ENCODE measurements at regions not wholly inside any gene's neighbourhood (a gene's known extent, or its start where the extent isn't known, plus 50 kb on each side); places are given as distances from the start of the nearest gene placed in this dataset.

DNA sequence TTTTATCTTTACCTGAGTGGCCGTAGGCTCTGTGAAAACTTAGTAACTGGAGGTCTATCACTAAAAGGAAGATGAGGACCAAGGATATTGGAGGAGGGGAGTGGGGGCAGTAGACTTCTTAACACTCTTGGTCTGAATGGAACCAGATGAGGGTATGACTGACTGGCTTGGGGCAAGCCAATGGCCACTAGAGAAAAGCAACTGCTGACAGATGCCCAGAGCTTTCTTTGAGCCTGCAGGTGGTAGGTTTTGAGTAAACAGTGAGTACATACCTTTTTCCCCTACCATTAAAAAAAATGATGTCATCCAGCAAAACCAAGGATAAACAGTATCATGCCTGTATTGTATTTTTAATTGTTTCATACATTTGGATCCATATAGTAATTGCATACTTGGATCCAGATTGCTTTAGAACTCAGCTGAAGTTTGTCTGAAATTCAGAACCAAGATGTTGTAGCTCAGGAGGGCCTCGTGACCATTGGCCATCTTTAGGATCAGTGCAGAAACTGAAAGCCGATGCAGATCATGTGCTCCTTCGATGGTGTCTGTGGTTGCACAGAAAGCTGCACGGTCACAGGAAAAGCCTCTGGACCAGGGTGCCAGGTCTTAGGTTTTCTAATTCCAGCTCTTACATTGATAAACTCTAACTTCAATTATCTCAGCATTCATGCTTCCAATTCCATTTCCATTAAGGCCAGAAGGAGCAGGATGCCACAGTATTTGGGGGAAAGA is 131.0 kb downstream of the PDGFRA start:
- DNase-seq = no peak

- no peak for DNase-seq
Observed at GRCh38 chr4:54363037-54363436, 133.9 kb downstream of the PDGFRA start.

- no peak for DNase-seq
Observed at GRCh38 chr4:54365691-54366090, 136.6 kb downstream of the PDGFRA start.

- no peak for DNase-seq
Observed at GRCh38 chr4:54367059-54367458, 138.0 kb downstream of the PDGFRA start.

GRCh38 chr4:54368281-54369265 is 139.5 kb downstream of the PDGFRA start:
- DNase-seq = no peak

DNA sequence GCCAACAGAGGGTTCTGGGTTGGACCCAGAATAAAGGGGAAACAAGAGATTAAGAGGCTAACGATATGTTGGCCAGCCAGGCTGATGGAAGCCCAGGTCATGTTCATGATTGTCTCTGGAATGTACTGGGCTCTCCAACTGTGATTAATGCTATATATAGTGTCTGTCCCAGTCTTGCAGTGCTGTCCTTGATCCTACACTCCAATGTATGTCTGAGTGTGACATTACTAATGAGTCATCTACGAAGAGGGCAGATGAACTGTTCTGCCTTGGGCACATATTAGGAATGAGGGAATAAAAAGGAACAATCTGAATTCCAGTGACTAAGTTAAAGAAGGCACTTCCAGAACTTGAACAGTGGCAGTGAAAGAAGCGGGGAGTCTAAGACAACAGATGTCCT is 142.1 kb downstream of the PDGFRA start:
- no peak for DNase-seq

DNA sequence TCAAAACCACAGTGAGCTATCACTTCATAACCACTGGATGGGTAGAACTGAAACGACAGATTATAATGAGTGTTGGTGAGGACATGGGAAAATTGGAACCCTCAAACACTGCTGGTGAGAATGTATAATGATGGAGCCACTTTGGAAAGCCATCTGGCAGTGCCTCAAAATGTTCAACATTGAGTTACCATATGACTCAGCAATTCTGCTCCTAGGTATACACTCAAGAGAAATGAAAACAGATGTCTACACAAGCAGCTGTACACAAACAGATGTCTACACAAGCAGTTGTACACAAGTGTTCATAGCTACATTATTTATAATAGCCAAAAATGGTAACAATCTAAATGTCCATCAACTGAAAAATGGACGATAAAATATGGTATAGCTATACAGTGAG is 143.9 kb downstream of the PDGFRA start:
- no peak for DNase-seq

GRCh38 chr4:54373718-54374210 is 144.7 kb downstream of the PDGFRA start:
- no peak for DNase-seq

DNA sequence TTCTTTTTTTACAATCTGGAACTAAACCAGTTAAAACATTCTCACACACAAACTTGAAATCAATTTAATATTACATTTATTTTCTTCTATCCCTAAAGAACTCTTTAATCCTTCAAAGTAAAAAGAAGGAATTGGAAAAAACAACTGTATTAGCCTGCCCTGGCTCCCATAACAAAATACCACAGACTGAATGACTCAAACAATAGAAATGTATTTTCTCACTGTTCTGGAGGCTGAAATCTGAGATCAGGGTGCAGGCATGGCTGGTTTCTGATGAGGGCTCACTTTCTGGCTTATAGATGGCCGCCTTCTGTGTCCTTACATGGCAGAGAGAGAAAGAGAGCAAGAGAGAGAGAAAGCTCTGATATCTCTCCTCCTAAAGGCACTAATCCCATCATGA is 149.4 kb downstream of the PDGFRA start:
- no peak for DNase-seq

- DNase-seq = no peak
Observed at GRCh38 chr4:54384152-54384551, 155.1 kb downstream of the PDGFRA start.

DNA sequence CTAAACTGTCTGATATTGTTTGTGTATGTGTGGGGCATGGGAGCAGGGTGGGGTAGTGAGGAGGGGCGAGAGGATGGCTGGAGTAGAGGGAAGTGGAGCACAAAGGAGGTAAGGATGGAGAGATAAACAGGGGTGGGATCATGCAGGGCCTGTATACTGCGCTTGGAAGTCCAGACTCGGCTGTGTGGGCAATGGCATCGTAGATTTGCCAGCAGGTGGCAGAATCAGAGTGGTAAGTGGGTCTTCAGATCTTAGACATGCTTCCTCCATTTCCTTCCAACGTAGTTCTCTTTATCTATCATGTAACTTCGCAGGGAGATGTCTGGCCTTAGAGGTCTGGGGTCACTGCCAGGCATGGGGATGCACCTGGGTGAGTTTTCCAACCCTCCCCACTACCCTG is 155.5 kb downstream of the PDGFRA start:
- no peak for DNase-seq

- no peak for DNase-seq
Observed at GRCh38 chr4:54386042-54386669, 157.1 kb downstream of the PDGFRA start.

DNA sequence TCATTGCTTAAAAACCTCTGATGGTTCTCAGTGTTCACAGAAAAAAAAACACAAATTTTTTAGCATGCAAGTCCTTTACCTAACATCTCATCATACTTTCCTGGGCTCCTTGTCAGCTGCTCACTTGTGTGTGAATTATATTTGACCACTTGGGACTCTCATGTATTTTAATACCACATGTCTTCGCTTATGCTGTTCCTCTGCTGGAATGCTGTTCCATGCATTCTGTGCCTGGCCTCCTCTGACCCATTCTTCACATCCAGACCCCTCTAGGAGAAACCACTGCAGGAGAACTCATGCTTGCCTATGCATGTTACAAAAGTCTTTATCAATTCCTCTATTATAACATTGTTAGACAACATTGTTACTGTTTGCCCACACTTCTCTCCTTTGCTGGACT is 157.6 kb downstream of the PDGFRA start:
- no peak for DNase-seq

DNA sequence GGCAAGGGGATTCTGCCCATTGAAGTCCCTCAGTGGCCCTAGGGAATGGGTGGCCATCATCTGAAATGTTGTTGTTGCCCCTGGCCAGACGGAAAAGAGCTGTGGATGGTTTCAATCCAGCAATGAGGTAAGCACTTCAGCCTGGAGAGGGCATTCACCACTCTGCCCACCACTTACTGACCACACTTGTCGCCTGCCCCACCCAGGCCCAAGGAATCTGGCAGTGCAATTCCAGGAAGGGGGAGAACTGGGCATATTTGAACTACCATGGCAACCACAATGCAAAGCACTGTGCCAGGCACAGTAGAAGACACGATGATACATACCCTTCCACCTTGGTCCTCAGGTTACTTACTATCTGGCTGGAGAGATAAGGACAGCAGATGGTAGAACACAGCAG is 161.6 kb downstream of the PDGFRA start:
- peak; percentile 29 for DNase-seq

DNA sequence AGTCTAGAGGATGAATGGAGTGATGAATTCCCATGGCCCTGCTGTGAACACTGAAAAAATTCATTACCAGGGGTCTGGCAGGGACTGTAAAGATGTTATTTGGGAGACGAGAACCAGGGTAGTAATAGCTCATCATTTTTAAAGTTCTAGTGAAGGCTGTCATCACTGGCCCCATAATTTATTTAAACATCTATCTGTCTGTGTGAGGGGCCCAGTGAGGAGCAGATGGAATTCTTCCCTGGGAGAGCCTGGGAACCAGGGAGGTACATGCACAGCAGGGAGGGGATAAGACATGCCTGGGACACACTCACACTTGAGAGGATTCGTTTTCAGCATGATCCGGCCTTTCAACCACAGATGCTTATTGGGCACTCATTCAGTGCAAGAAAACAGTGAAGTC is 162.0 kb downstream of the PDGFRA start:
- DNase-seq = no peak

DNA sequence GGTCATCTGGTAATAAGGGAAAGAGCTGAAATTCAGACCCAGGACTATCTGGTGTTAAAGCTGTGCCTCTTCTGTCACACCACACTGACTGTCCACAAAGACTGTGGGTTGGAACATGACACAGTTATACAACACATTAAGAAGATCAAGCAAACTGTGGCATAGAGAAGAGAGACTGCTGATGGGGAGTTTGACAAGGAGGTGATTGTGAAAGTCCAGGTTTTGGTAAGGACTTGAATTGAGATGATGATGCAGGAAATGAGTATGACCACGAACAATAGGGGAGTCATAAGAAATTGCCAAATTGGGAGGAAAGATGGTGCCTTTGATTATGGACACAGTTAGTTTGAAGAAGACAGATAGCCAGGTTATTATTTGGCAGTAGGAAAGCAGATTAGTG is 163.4 kb downstream of the PDGFRA start:
- no peak for DNase-seq

DNA sequence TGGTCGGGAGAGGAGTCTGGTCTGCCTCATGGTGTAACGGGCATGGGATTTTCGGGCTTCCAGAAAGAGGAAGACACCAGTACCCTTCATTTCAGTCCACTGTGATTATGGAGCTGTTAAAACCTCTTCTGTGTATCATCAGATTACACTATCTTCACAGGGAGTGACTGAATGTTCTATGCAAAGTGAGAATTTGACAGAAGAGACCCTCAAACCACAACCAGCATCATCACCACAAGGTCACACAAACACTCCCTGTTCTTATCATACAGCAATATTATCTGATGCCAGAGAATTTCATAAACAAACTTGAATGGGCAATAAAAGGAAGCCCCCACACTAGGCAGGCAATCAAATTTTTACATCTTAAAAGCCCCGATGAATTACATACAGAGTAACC is 164.2 kb downstream of the PDGFRA start:
- no peak for DNase-seq

DNA sequence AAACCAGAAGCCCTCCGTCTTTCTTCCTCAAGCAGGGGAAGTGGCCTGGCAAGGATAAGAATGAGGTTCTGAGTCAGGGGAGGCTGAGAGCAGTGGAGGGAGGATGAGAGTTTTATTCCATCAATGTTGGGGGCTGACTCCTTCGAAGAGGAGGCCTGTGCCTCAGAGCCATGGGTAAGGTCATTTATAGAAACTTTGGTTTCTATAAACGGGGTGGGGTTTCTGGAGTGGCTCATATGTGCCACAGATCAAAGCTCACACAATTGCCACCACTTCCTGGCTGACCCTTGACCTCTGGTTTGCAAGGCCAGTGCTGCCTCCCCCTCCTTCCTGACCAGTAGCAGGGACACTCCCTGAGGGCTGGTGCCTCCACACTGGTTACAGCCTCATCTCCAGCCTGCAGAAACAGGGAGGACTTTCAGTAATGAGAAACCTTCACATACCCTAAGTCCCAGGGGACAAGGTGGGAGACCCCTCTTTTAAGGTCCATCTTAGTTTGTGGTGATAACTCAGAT is 166.0 kb downstream of the PDGFRA start:
- DNase-seq = no peak

DNA sequence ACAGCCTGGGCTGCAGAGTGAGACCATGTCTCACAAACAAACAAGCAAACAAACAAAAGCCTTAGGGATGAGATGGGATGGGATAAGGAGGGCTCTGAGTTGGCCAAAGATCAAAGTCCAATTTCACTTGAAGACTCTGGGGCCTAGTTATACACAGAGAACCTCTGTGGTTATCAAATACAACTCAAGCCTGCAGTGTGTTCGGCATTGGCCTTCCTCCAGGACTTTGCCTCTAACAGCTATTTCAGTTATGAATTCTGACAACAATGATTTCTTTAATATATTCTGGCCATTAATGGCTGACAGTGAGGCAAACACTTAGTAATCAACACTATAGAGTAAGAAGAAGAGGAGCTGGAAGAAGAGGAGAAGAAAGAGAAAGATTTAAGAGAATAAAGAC is 171.1 kb downstream of the PDGFRA start:
- DNase-seq = no peak

GRCh38 chr4:54400802-54401201 is 171.7 kb downstream of the PDGFRA start:
- no peak for DNase-seq

- no peak for DNase-seq
Observed at GRCh38 chr4:54402880-54403480, 173.9 kb downstream of the PDGFRA start.

GRCh38 chr4:54403700-54404453 is 174.8 kb downstream of the PDGFRA start:
- DNase-seq = peak; percentile 13
